HEK293T (cell line): ENCODE measurements at regions not wholly inside any gene's neighbourhood (a gene's known extent, or its start where the extent isn't known, plus 50 kb on each side); places are given as distances from the start of the nearest gene placed in this dataset.

Experiments
- CTCF ChIA-PET: fragments of 350-600 bp; formaldehyde crosslinking; extraction: SDS; loops from one replicate; lab custom pipeline; 2021; ENCODE audit warnings: antibody characterized with exemption, inconsistent platforms; lab: Yijun Ruan, JAX
- POLR2A ChIA-PET: fragments of 350-600 bp; formaldehyde crosslinking; extraction: SDS; loops from one replicate; lab custom pipeline; 2020; ENCODE audit warnings: antibody characterized with exemption, inconsistent platforms; lab: Yijun Ruan, JAX
- DNase-seq: peaks from one replicate; pipeline ENCODE4 v3.0.0; 2012; ENCODE audit warnings: mixed read lengths; ENCODE audit errors: extremely low spot score
- ARNT ChIP-seq: fragments of 450-650 bp; IDR thresholded peaks from 2 replicates; pipeline ENCODE4 v1.6.1; 2017; ENCODE audit warnings: mild to moderate bottlenecking
- BHLHE40 ChIP-seq: fragments of 450-650 bp; IDR thresholded peaks from 2 replicates; pipeline ENCODE4 v1.6.1; 2016; ENCODE audit warnings: mild to moderate bottlenecking, moderate library complexity, borderline replicate concordance
- CTBP1 ChIP-seq: fragments of 450-650 bp; IDR thresholded peaks from 2 replicates; pipeline ENCODE4 v1.6.1; 2016; ENCODE audit warnings: borderline replicate concordance
- ELF4 ChIP-seq: fragments of 450-650 bp; IDR thresholded peaks from 2 replicates; pipeline ENCODE4 v1.6.1; 2017; ENCODE audit warnings: antibody characterized with exemption
- FOXA1 ChIP-seq: fragments of 450-650 bp; IDR thresholded peaks from 2 replicates; pipeline ENCODE4 v1.6.1; 2016; ENCODE audit warnings: mild to moderate bottlenecking
- FOXK2 ChIP-seq: fragments of 450-650 bp; IDR thresholded peaks from 2 replicates; pipeline ENCODE4 v1.6.1; 2016; ENCODE audit warnings: mild to moderate bottlenecking
- FOXM1 ChIP-seq: fragments of 450-650 bp; IDR thresholded peaks from 2 replicates; pipeline ENCODE4 v1.6.1; 2017; ENCODE audit warnings: mild to moderate bottlenecking, borderline replicate concordance
- HDGF ChIP-seq: fragments of 450-650 bp; IDR thresholded peaks from 2 replicates; pipeline ENCODE4 v1.6.1; 2017; ENCODE audit warnings: antibody characterized with exemption, borderline replicate concordance
- L3MBTL2 ChIP-seq: fragments of 450-650 bp; conservative IDR thresholded peaks from 2 replicates; pipeline ENCODE4 v1.6.1; 2016; ENCODE audit warnings: mild to moderate bottlenecking
- LEF1 ChIP-seq: fragments of 450-650 bp; IDR thresholded peaks from 2 replicates; pipeline ENCODE4 v1.6.1; 2017; ENCODE audit warnings: mild to moderate bottlenecking, borderline replicate concordance
- NFRKB ChIP-seq: fragments of 450-650 bp; IDR thresholded peaks from 2 replicates; pipeline ENCODE4 v1.6.1; 2016; ENCODE audit warnings: mild to moderate bottlenecking, moderate library complexity
- PKNOX1 ChIP-seq: fragments of 450-650 bp; IDR thresholded peaks from 2 replicates; pipeline ENCODE4 v1.6.1; 2016
- SP1 ChIP-seq: fragments of 450-650 bp; IDR thresholded peaks from 2 replicates; pipeline ENCODE4 v1.6.1; 2017
- SUZ12 ChIP-seq: fragments of 450-650 bp; IDR thresholded peaks from 2 replicates; pipeline ENCODE4 v1.6.1; 2016; ENCODE audit warnings: mild to moderate bottlenecking
- TARDBP ChIP-seq: fragments of 450-650 bp; IDR thresholded peaks from 2 replicates; pipeline ENCODE4 v1.6.1; 2016
- ZNF384 ChIP-seq: fragments of 450-650 bp; IDR thresholded peaks from 2 replicates; pipeline ENCODE4 v1.6.1; 2016

DNA sequence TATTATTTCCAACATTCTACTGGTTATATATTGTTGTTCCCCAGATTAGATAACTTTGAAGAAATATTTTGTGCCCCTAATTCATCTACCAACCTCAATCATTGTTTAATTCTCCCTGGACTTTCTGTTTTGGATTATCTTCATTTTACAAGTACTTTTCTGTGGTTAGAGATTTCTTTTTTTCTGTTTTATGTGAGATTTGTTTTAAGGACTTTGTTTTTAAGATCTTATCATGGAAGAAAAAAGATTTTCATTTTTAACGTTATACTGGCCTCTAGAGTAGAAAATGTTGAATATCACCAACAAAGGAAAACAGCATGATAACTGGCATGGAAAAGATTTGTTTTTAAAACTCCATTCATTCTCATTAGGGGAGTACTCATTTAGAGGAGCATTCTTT lies 210.9 kb upstream of the KCNMB2 start:
- DNase-seq = no peak
- CTCF ChIA-PET = no interaction called here
- POLR2A ChIA-PET = no interaction called here
- TF ChIP-seq L3MBTL2 = no peak
- no peak for TF ChIP-seq SUZ12
- no peak for TF ChIP-seq TARDBP
- no peak for TF ChIP-seq PKNOX1
- no peak for TF ChIP-seq FOXA1
- TF ChIP-seq CTBP1 = no peak
- TF ChIP-seq HDGF = no peak
- TF ChIP-seq ARNT = no peak

GRCh38 chr3:178329936-178330335 lies 206.3 kb upstream of the KCNMB2 start:
- no peak for TF ChIP-seq TARDBP
- no peak for TF ChIP-seq FOXK2
- POLR2A ChIA-PET = no interaction called here

GRCh38 chr3:178334239-178334638 lies 202.0 kb upstream of the KCNMB2 start:
- ChIA-PET POLR2A (no interaction called here), CTCF (no interaction called here)
- DNase-seq = no peak
- TF ChIP-seq ELF4 (no peak), LEF1 (no peak), L3MBTL2 (no peak), FOXA1 (no peak), ARNT (no peak), BHLHE40 (no peak), NFRKB (no peak), CTBP1 (no peak), ZNF384 (no peak), FOXK2 (no peak), FOXM1 (no peak), PKNOX1 (no peak), SUZ12 (no peak), TARDBP (no peak), SP1 (no peak), HDGF (no peak)

More at GRCh38 chr3:178329936-178330335, 206.3 kb upstream of the KCNMB2 start:
- no peak for DNase-seq
- CTCF ChIA-PET = no interaction called here

DNA sequence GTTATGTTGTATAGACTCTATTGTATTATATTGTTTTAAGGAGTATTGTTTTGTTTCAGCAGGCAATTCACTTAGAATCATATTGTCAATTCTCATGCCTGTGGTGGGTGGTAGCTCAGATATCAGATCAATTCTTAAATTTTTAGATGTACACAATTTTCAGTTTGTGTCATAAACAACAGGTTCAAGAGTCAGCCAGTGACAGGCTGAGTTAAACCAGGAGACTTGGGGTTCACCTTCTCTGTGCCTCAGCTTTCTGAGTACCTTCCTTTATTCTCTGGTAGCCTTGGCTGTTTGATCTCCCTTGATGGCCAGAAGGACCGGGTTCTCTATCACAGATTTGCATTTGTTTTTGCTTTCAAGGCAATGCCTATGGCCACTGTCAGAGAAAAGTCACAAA lies 199.9 kb upstream of the KCNMB2 start:
- TF ChIP-seq L3MBTL2 (no peak), NFRKB (no peak), FOXA1 (no peak), TARDBP (no peak), SP1 (no peak), FOXM1 (no peak), PKNOX1 (no peak), ARNT (no peak), ELF4 (no peak), HDGF (no peak), CTBP1 (no peak), FOXK2 (no peak), ZNF384 (no peak), SUZ12 (no peak)
- ChIA-PET CTCF (no interaction called here), POLR2A (no interaction called here)
- no peak for DNase-seq

GRCh38 chr3:178340506-178340905 lies 195.7 kb upstream of the KCNMB2 start:
- DNase-seq = no peak
- CTCF ChIA-PET = no interaction called here
- POLR2A ChIA-PET = no interaction called here
- TF ChIP-seq PKNOX1 (no peak), FOXK2 (no peak), TARDBP (no peak), NFRKB (no peak), SUZ12 (no peak), ELF4 (no peak), FOXM1 (no peak), L3MBTL2 (no peak), HDGF (no peak), LEF1 (no peak), ZNF384 (no peak)

GRCh38 chr3:178341636-178342035 lies 194.6 kb upstream of the KCNMB2 start:
- no peak for DNase-seq
- TF ChIP-seq ZNF384 = no peak
- no peak for TF ChIP-seq NFRKB
- TF ChIP-seq SUZ12 = no peak
- no peak for TF ChIP-seq LEF1
- TF ChIP-seq L3MBTL2 = no peak
- TF ChIP-seq FOXK2 = no peak
- TF ChIP-seq CTBP1 = no peak
- TF ChIP-seq PKNOX1 = no peak
- TF ChIP-seq BHLHE40 = no peak
- TF ChIP-seq FOXM1 = no peak
- TF ChIP-seq HDGF = no peak
- TF ChIP-seq ELF4 = no peak
- no peak for TF ChIP-seq FOXA1
- TF ChIP-seq TARDBP = no peak
- no peak for TF ChIP-seq ARNT
- no peak for TF ChIP-seq SP1
- POLR2A ChIA-PET = no interaction called here
- CTCF ChIA-PET = no interaction called here
